KMS-11 (cell line): ENCODE measurements at regions not wholly inside any gene's neighbourhood (a gene's known extent, or its start where the extent isn't known, plus 50 kb on each side); places are given as distances from the start of the nearest gene placed in this dataset.

Experiments used
- H2AFZ ChIP-seq: fragments of 200-600 bp; sonication (generic); 2 replicates; pipeline ENCODE4 v1.6.1; 2016; ENCODE audit warnings: antibody characterized with exemption, mixed run types, low read depth
- H3K27ac ChIP-seq: fragments of 200-600 bp; sonication (generic); 2 replicates; pipeline ENCODE4 v1.6.1; 2016; ENCODE audit warnings: mild to moderate bottlenecking, mixed run types
- H3K27me3 ChIP-seq: fragments of 200-600 bp; sonication (generic); 2 replicates; pipeline ENCODE4 v1.6.1; 2017; ENCODE audit warnings: mild to moderate bottlenecking, low read depth, mixed run types, moderate library complexity; ENCODE audit not compliant: insufficient read depth
- H3K36me3 ChIP-seq: fragments of 200-600 bp; sonication (generic); 2 replicates; pipeline ENCODE4 v1.6.1; 2017; ENCODE audit warnings: mild to moderate bottlenecking, mixed run types; ENCODE audit not compliant: insufficient read depth
- H3K4me1 ChIP-seq: fragments of 200-600 bp; sonication (generic); 2 replicates; pipeline ENCODE4 v1.6.1; 2016; ENCODE audit warnings: mild to moderate bottlenecking, low read depth, mixed run types; ENCODE audit not compliant: poor library complexity, severe bottlenecking
- H3K4me2 ChIP-seq: fragments of 200-600 bp; sonication (generic); 2 replicates; pipeline ENCODE4 v1.7.0; 2016; ENCODE audit warnings: mild to moderate bottlenecking, mixed run types
- H3K4me3 ChIP-seq: fragments of 200-600 bp; sonication (generic); IDR thresholded peaks from 2 replicates; pipeline ENCODE4 v1.6.1; 2017; ENCODE audit warnings: low read depth, low read length, mixed read lengths; ENCODE audit not compliant: insufficient read depth
- H3K79me2 ChIP-seq: fragments of 200-600 bp; sonication (generic); 2 replicates; pipeline ENCODE4 v1.6.1; 2016; ENCODE audit warnings: low read depth, mixed run types; ENCODE audit not compliant: insufficient read depth
- H3K9ac ChIP-seq: fragments of 200-600 bp; sonication (generic); 2 replicates; pipeline ENCODE4 v1.6.1; 2016; ENCODE audit warnings: mild to moderate bottlenecking, mixed run types
- H4K20me1 ChIP-seq: fragments of 200-600 bp; sonication (generic); 2 replicates; pipeline ENCODE4 v1.6.1; 2016; ENCODE audit warnings: mild to moderate bottlenecking, mixed run types; ENCODE audit not compliant: insufficient read depth
- TF ChIP-seq, protein P1 (sequence below): fragments of 200-600 bp; sonication (generic); conservative IDR thresholded peaks from 2 replicates; pipeline ENCODE4 v1.6.1; 2017; ENCODE audit warnings: low read depth, mild to moderate bottlenecking, antibody characterized with exemption, low read length, moderate library complexity, mixed read lengths

DNA sequence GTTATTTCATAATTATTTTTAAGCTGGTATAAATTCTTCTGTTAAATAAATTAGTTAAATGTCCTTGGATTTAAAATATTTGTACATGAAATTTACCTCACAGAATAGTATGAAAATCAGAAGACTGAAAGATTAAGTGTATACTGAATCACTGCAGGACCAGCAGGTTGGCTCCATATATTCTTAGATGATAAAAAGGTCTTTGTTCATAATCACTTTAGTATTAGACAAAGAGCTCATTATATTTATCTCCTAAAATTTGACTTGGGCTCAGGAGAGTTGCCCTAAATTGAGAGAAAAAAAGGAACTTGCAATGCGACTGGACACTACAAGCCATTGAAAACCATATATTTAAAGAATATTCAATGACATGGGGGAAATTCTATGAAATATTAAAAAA lies 766.4 kb upstream of the CITED2 start:
- H3K4me3 ChIP-seq, result no peak overlapping the region
- no peak overlapping the region for H3K9ac ChIP-seq
- no peaks in the 10 kb centered on the region for H3K79me2 ChIP-seq
- H4K20me1 ChIP-seq, result no peaks in the 10 kb centered on the region
- no peaks in the 10 kb centered on the region for H3K36me3 ChIP-seq
- no peaks in the 10 kb centered on the region for H3K27me3 ChIP-seq
- H3K4me2 ChIP-seq, result no peak overlapping the region
- no peak overlapping the region for H3K27ac ChIP-seq
- H2AFZ ChIP-seq, result no peak overlapping the region
- TF ChIP-seq, protein P1, sequence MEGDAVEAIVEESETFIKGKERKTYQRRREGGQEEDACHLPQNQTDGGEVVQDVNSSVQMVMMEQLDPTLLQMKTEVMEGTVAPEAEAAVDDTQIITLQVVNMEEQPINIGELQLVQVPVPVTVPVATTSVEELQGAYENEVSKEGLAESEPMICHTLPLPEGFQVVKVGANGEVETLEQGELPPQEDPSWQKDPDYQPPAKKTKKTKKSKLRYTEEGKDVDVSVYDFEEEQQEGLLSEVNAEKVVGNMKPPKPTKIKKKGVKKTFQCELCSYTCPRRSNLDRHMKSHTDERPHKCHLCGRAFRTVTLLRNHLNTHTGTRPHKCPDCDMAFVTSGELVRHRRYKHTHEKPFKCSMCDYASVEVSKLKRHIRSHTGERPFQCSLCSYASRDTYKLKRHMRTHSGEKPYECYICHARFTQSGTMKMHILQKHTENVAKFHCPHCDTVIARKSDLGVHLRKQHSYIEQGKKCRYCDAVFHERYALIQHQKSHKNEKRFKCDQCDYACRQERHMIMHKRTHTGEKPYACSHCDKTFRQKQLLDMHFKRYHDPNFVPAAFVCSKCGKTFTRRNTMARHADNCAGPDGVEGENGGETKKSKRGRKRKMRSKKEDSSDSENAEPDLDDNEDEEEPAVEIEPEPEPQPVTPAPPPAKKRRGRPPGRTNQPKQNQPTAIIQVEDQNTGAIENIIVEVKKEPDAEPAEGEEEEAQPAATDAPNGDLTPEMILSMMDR, result no peak
- no peaks in the 10 kb centered on the region for H3K4me1 ChIP-seq

- Histone ChIP-seq H3K79me2 (no peaks in the 10 kb centered on the region), H3K27me3 (no peaks in the 10 kb centered on the region), H3K27ac (no peak overlapping the region), H3K9ac (no peak overlapping the region), H3K4me2 (no peak overlapping the region), H3K4me3 (no peak overlapping the region), H4K20me1 (no peaks in the 10 kb centered on the region), H2AFZ (no peak overlapping the region), H3K4me1 (no peaks in the 10 kb centered on the region), H3K36me3 (no peaks in the 10 kb centered on the region)
- TF ChIP-seq, protein P1, result no peak
Observed at GRCh38 chr6:140138311-140139010, 764.0 kb upstream of the CITED2 start.

GRCh38 chr6:140134224-140134623 lies 759.8 kb upstream of the CITED2 start:
- H2AFZ ChIP-seq, result no peak overlapping the region
- H3K79me2 ChIP-seq, result no peaks in the 10 kb centered on the region

GRCh38 chr6:140130074-140130473 lies 755.6 kb upstream of the CITED2 start:
- no peaks in the 10 kb centered on the region for H3K36me3 ChIP-seq
- H4K20me1 ChIP-seq, result no peaks in the 10 kb centered on the region
- H3K4me2 ChIP-seq, result no peak overlapping the region
- no peaks in the 10 kb centered on the region for H3K27me3 ChIP-seq
- no peak overlapping the region for H3K9ac ChIP-seq
- TF ChIP-seq, protein P1, result no peak
- H3K27ac ChIP-seq, result no peak overlapping the region
- no peaks in the 10 kb centered on the region for H3K4me1 ChIP-seq
- H3K4me3 ChIP-seq, result no peak overlapping the region
- no peak overlapping the region for H2AFZ ChIP-seq
- no peaks in the 10 kb centered on the region for H3K79me2 ChIP-seq

More at GRCh38 chr6:140134224-140134623, 759.8 kb upstream of the CITED2 start:
- TF ChIP-seq, protein P1, result no peak
- Histone ChIP-seq H4K20me1 (no peaks in the 10 kb centered on the region), H3K27me3 (no peaks in the 10 kb centered on the region), H3K4me2 (no peak overlapping the region), H3K36me3 (no peaks in the 10 kb centered on the region), H3K9ac (no peak overlapping the region), H3K27ac (no peak overlapping the region), H3K4me1 (no peaks in the 10 kb centered on the region), H3K4me3 (no peak overlapping the region)
